Ishikawa (cell line): ENCODE measurements at regions not wholly inside any gene's neighbourhood (a gene's known extent, or its start where the extent isn't known, plus 50 kb on each side); places are given as distances from the start of the nearest gene placed in this dataset.
A peak's percentile ranks its signal among the peaks of the same experiment; 100 is the strongest.

Experiments used
- CEBPB ChIP-seq: IDR thresholded peaks from 2 replicates; pipeline ENCODE4 v1.6.1; 2012
- CREB1 ChIP-seq: IDR thresholded peaks from 2 replicates; pipeline ENCODE4 v1.6.1; 2012; ENCODE audit warnings: low read depth
- EP300 ChIP-seq: IDR thresholded peaks from 2 replicates; pipeline ENCODE4 v1.6.1; 2012; ENCODE audit warnings: borderline replicate concordance
- RAD21 ChIP-seq: IDR thresholded peaks from 2 replicates; pipeline ENCODE4 v1.6.1; 2012; ENCODE audit warnings: low read depth
- REST ChIP-seq: IDR thresholded peaks from 2 replicates; pipeline ENCODE4 v1.6.1; 2012; ENCODE audit warnings: low read depth, mild to moderate bottlenecking
- TAF1 ChIP-seq: IDR thresholded peaks from 2 replicates; pipeline ENCODE4 v1.6.1; 2012; ENCODE audit warnings: low read depth, mild to moderate bottlenecking
- YY1 ChIP-seq: IDR thresholded peaks from 2 replicates; pipeline ENCODE4 v1.6.1; 2012; ENCODE audit warnings: low read depth
- TF ChIP-seq, protein P1 (sequence below): IDR thresholded peaks from 2 replicates; pipeline ENCODE4 v1.6.1; 2012

GRCh38 chr2:77796397-77796796, 274.2 kb upstream of the LRRTM4 start:
- TF ChIP-seq, protein P1, sequence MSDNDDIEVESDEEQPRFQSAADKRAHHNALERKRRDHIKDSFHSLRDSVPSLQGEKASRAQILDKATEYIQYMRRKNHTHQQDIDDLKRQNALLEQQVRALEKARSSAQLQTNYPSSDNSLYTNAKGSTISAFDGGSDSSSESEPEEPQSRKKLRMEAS = no peak
- TF ChIP-seq REST (no peak), EP300 (no peak), CREB1 (no peak), RAD21 (peak; percentile 32; the same call in 1 of the 2 replicates), YY1 (no peak), TAF1 (no peak), CEBPB (no peak)
